ENCODE measurements at regions not wholly inside any gene's neighbourhood (a gene's known extent, or its start where the extent isn't known, plus 50 kb on each side); places are given as distances from the start of the nearest gene placed in this dataset.

GRCh38 chr3:152093901-152094300 is 174.8 kb upstream of the MBNL1 start:
- no peak for TF ChIP-seq CTCF (IDR thresholded peaks at IDR 0.05; ENCODE audit: borderline replicate concordance, insufficient read depth, low read depth, low read length)

GRCh38 chr3:152094406-152094805 is 174.3 kb upstream of the MBNL1 start:
- no peak overlapping the region for H3K4me3 ChIP-seq (ENCODE audit: low read depth, low read length)
- no peak for TF ChIP-seq CTCF (IDR thresholded peaks at IDR 0.05; ENCODE audit: borderline replicate concordance, insufficient read depth, low read depth, low read length)

More at GRCh38 chr3:152093901-152094300, 174.8 kb upstream of the MBNL1 start:
- no peak overlapping the region for H3K4me3 ChIP-seq (ENCODE audit: low read depth, low read length)

- H3K4me3 ChIP-seq (ENCODE audit: low read depth, low read length) = no peak overlapping the region
- no peak for TF ChIP-seq CTCF (IDR thresholded peaks at IDR 0.05; ENCODE audit: borderline replicate concordance, insufficient read depth, low read depth, low read length)
Observed at GRCh38 chr3:152095472-152095871, 173.3 kb upstream of the MBNL1 start.

- H3K4me3 ChIP-seq (ENCODE audit: low read depth, low read length) = no peak overlapping the region
- TF ChIP-seq CTCF (IDR thresholded peaks at IDR 0.05; ENCODE audit: borderline replicate concordance, insufficient read depth, low read depth, low read length) = no peak
Observed at GRCh38 chr3:152096280-152096906, 172.3 kb upstream of the MBNL1 start.

GRCh38 chr3:152097120-152097519 is 171.6 kb upstream of the MBNL1 start:
- TF ChIP-seq CTCF (IDR thresholded peaks at IDR 0.05; ENCODE audit: borderline replicate concordance, insufficient read depth, low read depth, low read length) = no peak
- no peak overlapping the region for H3K4me3 ChIP-seq (ENCODE audit: low read depth, low read length)

- no peak for TF ChIP-seq CTCF (IDR thresholded peaks at IDR 0.05; ENCODE audit: borderline replicate concordance, insufficient read depth, low read depth, low read length)
- H3K4me3 ChIP-seq (ENCODE audit: low read depth, low read length) = no peak overlapping the region
Observed at GRCh38 chr3:152097770-152098169, 171.0 kb upstream of the MBNL1 start.

GRCh38 chr3:152100491-152101132 is 168.1 kb upstream of the MBNL1 start:
- no peak for TF ChIP-seq CTCF (IDR thresholded peaks at IDR 0.05; ENCODE audit: borderline replicate concordance, insufficient read depth, low read depth, low read length)
- no peak overlapping the region for H3K4me3 ChIP-seq (ENCODE audit: low read depth, low read length)
